Lung (tissue), 11 donors: ENCODE measurements at regions not wholly inside any gene's neighbourhood (a gene's known extent, or its start where the extent isn't known, plus 50 kb on each side); places are given as distances from the start of the nearest gene placed in this dataset.

Experiments used
- ATAC-seq: fragments of 200-7000 bp; cut with Tn5 transposase; one replicate; pipeline ENCODE4 v1.9.1; 2020; ENCODE audit warnings: moderate number of reproducible peaks; ENCODE audit not compliant: insufficient read depth, low FRiP score
- DNase-seq, 3 donors: peaks; one replicate each; pipeline ENCODE4 v3.0.0-alpha.2; 2013 to 2017
- H3K27ac ChIP-seq, 2 donors: one replicate each; pipeline ENCODE4 v1.5.1; 2013; ENCODE audit warnings: mild to moderate bottlenecking in 2 of 2, moderate library complexity in 2 of 2, control low read depth in 1 of 2, inconsistent platforms in 1 of 2, low read depth in 1 of 2, low read length in 1 of 2
- H3K27me3 ChIP-seq, 3 donors: one replicate each; pipeline ENCODE4 v1.5.1; 2013; ENCODE audit warnings: low read length in 2 of 3; ENCODE audit not compliant: control insufficient read depth in 3 of 3, insufficient read depth in 3 of 3
- H3K36me3 ChIP-seq, 4 donors: one replicate each; pipeline ENCODE4 v1.5.1; 2013; ENCODE audit warnings: low read length in 4 of 4, mild to moderate bottlenecking in 1 of 4, moderate library complexity in 1 of 4; ENCODE audit not compliant: control insufficient read depth in 4 of 4, insufficient read depth in 4 of 4
- H3K4me1 ChIP-seq, 5 donors: one replicate each; pipeline ENCODE4 v1.5.1; 2013; ENCODE audit warnings: low read length in 5 of 5, mild to moderate bottlenecking in 2 of 5, moderate library complexity in 1 of 5; ENCODE audit not compliant: control insufficient read depth in 5 of 5, insufficient read depth in 5 of 5
- H3K4me3 ChIP-seq: one replicate; pipeline ENCODE4 v1.5.1; 2013; ENCODE audit warnings: mild to moderate bottlenecking, control low read depth, moderate library complexity
- H3K9ac ChIP-seq, 2 donors: one replicate each; pipeline ENCODE4 v1.5.1; 2013; ENCODE audit warnings: low read length in 2 of 2, control low read depth in 1 of 2; ENCODE audit not compliant: insufficient read depth in 1 of 2
- H3K9me3 ChIP-seq, 4 donors: one replicate each; pipeline ENCODE4 v1.5.1; 2013; ENCODE audit warnings: low read length in 3 of 4, mild to moderate bottlenecking in 1 of 4, moderate library complexity in 1 of 4; ENCODE audit not compliant: control insufficient read depth in 4 of 4, insufficient read depth in 3 of 4
- CTCF ChIP-seq: IDR thresholded peaks from 2 replicates; pipeline ENCODE4 v1.5.1; 2012; ENCODE audit warnings: mild to moderate bottlenecking; ENCODE audit errors: control extremely low read depth, extremely low read depth
- WGBS, 2 donors: extraction: QIAGEN DNeasy Blood & Tissue Kit; methylation state at CpG; one replicate each; pipeline ENCODE4 v1.1.7; 2013; 5-methylcytosine and 5-hydroxymethylcytosine counted together
- donor health status: control.
- donor health status: control.
- donor health status: Bipolar disorder and iron deficiency.
- donor health status: healthy.
- donor health status: DM: yes; HTN: yes; CAD: no.

- DNase-seq (no peak), ATAC-seq (no peak)
- Histone ChIP-seq H3K4me1 (no peaks in the 10 kb centered on the region), H3K27ac (no peak overlapping the region), H3K4me3 (no peak overlapping the region), H3K36me3 (no peaks in the 10 kb centered on the region), H3K9ac (no peak overlapping the region), H3K9me3 (no peaks in the 10 kb centered on the region), H3K27me3 (peaks cover 0 to 5% (median 0%) of the 10 kb centered on the region in 3 donors)
- no peak for TF ChIP-seq CTCF
- WGBS, 2 donors: 90 to 95% methylated on average over 9 of the region's 9 CpGs
Observed at GRCh38 chr5:1735320-1735970, 64.2 kb downstream of the MRPL36 start.

GRCh38 chr5:1734908-1735289 lies 64.7 kb downstream of the MRPL36 start:
- no peak for DNase-seq
- WGBS, 2 donors: 56 to 62% methylated on average over 9 of the region's 9 CpGs

GRCh38 chr5:1734271-1734907 lies 65.2 kb downstream of the MRPL36 start:
- H3K27me3 ChIP-seq: peaks cover 0 to 5% (median 0%) of the 10 kb centered on the region in 3 donors
- H3K9me3 ChIP-seq: no peaks in the 10 kb centered on the region
- WGBS, 2 donors: 81 to 86% methylated on average over 17 to 18 of the region's 18 CpGs
- H3K4me1 ChIP-seq: no peaks in the 10 kb centered on the region
- no peak for DNase-seq
- ATAC-seq: no peak
- TF ChIP-seq CTCF: no peak
- no peak overlapping the region for H3K9ac ChIP-seq
- H3K27ac ChIP-seq: no peak overlapping the region
- H3K36me3 ChIP-seq: no peaks in the 10 kb centered on the region
- no peak overlapping the region for H3K4me3 ChIP-seq

More at GRCh38 chr5:1734908-1735289, 64.7 kb downstream of the MRPL36 start:
- Histone ChIP-seq H3K9me3 (no peaks in the 10 kb centered on the region), H3K36me3 (no peaks in the 10 kb centered on the region), H3K27ac (no peak overlapping the region), H3K4me1 (no peaks in the 10 kb centered on the region), H3K4me3 (no peak overlapping the region), H3K27me3 (peaks cover 0 to 5% (median 0%) of the 10 kb centered on the region in 3 donors), H3K9ac (no peak overlapping the region)
- no peak for ATAC-seq
- TF ChIP-seq CTCF: no peak
